Endometrial microvascular endothelial cells (primary cell): ENCODE measurements at regions not wholly inside any gene's neighbourhood (a gene's known extent, or its start where the extent isn't known, plus 50 kb on each side); places are given as distances from the start of the nearest gene placed in this dataset.

Experiments
- in situ Hi-C: cut with HindIII; loops from 2 replicates; pipeline ENCODE4 v1.10.0; 2017; ENCODE audit warnings: low sequenced_read_pairs, low pct_unique_long_range_greater_than_20kb; ENCODE audit errors: inconsistent ontology term

DNA sequence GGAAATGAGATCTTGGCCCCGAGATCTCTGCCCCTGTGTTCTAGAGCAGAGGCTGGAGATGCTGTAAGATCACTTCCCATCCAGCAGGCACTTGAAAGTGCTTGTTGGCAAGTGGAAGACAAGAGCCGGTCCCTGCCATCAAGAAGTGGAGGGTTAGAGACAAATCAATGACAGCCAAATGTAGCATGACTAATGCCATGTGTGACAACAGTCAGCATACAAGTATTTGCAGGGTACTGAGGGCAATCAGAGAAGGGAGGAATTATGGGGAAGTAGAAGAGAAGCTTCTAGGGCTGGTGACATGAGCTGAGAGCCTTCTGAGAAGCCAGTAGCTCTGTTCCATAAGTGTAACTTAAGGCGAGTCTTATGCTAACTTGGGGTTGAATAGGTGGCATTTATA is 58.6 kb downstream of the TMEM17 start:
- in situ Hi-C loops, result no loop called here

DNA sequence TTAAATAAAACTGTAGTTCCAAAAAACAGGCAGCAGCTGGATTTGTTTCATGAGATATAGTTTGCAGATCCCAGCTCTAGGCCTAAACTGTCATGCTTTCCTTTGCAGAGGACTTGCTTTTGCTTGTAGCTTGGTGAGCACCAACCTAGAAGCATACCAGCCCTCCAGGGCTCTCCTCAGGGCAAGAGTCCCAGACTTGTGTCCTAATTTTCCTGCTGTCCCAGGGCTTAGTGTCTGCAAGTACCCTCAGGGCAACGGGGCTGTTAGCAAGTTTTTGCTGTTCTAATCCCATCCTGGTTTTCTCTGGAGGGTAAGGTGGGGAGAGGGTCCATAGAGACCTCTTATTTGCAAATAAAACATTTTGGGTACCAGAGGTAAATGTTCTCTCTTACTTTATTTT is 59.5 kb downstream of the TMEM17 start:
- in situ Hi-C loops, result no loop called here

DNA sequence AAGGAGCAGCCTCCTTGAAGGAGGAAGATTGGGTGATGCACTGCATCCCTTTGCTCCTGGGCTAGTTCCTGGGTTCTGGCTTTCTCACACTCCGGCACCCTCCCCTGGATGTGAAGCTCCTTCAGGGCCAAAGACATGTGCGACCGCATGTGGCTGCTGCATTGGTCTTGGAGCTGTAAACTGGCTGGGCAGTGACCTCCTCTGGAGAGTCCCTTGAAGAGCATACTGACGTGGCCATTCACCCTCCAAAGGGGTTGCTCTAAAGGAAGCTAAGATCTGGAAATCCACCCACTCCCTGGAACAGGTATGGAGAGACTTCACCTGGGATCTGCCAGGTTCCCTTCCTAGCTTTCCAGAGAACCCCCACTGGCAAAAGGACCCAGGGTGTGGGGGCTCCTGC is 62.1 kb downstream of the TMEM17 start:
- in situ Hi-C loops, result no loop called here

DNA sequence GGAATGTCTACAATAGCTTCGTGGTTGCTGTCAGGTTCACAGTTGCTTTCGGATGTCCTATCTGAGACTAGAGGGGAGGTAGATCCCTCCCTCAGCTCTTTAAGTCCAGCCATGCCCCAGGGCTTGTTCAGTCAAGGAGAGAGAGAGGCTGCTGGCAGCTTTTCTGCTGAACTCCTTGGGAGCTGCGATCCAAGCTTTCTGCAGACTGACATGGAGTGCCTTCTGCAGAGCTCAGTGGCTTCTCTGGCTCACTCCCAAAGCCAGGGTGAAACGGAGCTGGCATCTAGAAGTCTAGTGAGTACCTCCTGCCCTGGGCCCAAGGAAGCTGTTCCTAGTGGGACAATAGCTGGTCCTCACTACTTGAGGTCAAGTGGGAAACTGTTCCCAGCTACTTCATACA is 62.5 kb downstream of the TMEM17 start:
- in situ Hi-C loops, result no loop called here

DNA sequence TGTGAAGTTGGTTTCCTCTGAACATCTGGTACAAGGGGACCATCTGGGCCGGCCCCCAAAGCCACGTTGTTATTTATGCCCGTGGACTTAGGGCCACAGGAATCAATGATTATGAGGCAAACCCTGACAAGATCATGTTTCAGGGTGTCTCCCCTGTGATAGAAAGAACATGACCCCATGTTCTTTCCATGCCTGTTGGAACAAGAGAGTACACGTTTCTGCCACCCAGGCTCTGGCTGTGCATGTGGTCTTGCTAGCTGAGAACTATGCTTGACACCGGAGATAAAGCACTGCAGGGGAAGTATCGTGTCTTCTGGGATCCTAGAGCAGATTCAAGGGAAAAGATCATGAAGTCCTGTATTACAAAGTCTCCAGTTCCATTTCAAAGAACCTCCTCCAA is 64.2 kb downstream of the TMEM17 start:
- in situ Hi-C loops, result no loop called here

DNA sequence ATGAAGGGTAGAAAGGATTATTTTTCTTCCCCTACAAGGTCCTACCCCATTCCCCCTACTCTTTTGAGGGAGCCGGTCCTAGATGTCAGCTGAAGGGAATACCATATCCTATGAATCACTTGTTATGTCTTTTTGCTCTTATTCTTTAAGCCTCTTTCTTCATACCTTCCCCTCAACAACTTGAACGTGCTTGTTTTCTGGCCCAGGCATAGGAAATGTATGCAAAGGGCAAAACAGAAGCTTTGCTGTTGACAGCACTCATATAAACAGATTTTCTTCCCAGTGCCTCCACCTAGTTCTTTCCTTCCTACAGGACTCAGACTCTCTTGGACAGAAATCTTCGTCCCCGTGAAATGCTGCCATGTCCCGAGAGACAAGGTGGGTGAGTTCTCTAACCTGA is 64.6 kb downstream of the TMEM17 start:
- in situ Hi-C loops, result no loop called here

DNA sequence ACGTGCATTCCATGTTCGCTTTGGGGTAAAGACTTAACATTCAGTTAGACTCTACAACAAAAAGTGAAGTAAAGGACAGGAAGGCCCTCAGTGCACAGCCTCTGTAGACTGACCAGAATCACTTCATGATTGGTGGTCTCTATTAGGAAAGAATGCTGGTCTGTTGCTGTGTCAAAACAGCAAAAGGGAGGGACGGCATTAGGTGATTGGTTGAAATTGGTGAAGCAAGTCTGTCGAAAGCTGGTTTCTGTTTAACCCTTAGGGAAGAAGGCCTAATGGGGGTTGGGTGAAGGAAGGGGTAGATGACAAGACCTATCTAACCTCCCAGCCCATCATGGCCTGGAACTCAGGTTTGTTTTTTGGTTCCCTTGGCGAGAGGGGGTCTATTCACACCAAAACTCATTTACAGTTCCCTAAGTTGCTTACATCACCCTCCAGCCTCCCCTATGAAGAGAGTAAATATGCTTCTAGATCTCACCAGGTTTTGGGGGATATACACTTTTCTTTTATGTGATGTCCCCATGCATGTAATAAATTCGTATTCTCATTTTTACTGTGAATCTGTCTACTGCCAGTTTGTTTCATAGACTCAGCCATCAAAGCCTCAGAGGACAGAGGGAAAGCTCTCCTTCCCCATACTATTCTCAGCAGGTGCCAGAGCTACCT is 65.6 kb downstream of the TMEM17 start:
- in situ Hi-C loops, result no loop called here

DNA sequence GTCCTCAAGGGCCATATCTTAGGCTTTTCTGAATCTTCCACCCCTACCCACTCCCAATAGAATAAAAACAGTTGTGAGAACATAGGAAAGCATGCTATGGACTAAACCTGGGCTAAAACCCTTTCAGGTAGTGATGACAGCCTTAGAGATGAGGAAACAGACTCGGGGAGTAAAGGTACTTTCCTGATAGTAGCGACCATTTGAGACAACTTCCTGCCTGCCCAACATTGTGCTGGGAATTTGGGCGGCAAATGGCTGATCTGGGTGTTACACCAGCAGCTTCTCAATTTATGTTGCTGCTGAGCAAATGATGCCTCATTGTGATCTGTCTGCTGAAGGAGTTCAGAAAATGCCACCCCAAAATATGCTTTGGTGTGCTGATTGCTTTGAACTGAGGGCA is 66.6 kb downstream of the TMEM17 start:
- in situ Hi-C loops, result no loop called here

DNA sequence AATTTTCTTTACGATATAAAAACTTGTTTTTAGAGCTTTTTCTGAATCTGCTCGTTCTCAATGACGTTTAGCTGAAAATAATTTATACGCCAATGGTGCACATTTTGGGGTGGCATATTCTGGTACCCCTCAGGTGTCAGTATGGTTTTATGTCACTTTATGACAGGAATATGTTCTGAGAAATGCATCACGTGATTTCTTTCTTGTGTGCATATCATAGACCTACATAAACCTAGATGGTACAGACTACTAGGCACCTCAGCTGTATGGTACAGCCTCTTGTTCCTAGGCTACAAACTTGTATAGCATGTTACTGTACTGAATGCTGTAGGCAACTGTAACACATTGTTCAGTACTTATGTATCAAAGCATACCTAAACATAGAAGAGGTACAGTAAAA is 68.2 kb downstream of the TMEM17 start:
- in situ Hi-C loops, result no loop called here

DNA sequence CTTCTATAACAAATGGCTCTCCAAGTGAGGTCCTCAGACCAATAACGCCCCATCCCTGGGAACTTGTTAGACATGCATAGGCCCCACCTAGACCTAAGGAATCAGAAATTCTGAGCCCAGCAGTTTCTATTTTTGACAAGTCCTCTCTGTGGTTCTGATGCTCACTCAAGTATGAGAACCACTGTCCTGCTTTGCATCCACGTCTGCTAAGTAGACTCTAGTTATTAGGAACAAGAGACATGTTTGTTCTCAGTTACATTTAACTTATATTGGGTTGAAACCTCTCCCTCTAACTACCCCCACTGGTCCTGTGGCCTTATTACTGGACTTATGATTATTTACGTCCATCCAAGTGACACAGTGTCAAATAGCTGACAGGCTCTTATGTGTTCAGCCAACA is 70.3 kb downstream of the TMEM17 start:
- in situ Hi-C loops, result no loop called here

DNA sequence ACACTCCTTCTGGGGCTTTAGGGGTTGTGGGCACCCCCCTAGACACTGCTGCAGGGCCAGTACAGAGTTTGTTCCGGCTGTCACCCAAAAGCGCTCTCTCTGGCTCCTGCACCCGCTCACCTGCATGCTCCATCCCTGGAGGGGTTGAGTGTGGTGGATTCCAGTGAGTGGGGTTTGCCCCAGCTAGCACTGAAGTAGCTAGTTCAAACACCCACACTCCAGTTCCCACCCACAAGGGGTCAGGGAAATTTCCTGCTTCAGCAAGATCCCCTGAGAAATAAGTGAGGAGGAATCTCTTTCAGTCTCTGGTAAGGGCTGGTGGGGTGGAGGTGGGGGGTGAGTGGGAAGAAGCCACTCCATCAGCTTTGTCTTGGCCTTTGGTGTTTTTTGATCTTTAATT is 73.6 kb downstream of the TMEM17 start:
- in situ Hi-C loops, result no loop called here

DNA sequence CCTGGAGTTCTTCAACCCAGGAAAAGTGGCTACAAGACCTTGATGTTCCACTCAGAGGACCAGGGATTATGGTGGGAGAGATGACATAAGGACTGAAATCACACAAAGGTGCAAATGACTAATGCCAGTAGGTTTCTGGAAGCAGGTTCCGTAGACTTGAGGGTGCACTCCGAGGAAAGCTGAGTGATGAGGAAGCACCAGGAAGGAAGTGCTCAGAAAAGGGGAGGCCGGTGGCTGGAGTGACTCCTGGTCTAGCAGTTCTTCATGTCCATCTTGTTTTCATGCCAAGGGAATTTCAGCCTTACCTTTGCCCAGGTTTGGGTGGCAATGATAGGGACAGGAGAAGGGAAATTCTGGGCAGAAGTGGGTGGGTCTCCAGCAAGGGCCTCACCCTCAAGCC is 74.5 kb downstream of the TMEM17 start:
- in situ Hi-C loops, result no loop called here

DNA sequence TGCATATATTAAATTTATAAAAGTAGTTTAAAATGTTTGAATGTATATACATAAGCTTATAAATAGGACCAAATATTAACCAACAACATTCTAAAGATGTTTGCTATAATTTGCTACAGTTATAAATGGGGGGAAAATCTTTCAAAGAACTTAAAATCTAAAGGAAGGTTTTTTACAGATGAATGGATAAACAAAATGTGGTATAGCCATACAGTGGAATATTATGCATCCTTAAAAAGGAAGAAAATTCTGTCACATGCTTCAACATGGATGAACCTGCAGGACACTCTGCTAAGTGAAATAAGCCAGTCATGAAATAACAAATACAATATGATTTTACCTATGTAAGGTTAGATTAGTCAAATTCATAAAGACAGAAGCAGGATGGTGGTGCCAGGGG is 75.8 kb downstream of the TMEM17 start:
- in situ Hi-C loops, result no loop called here

DNA sequence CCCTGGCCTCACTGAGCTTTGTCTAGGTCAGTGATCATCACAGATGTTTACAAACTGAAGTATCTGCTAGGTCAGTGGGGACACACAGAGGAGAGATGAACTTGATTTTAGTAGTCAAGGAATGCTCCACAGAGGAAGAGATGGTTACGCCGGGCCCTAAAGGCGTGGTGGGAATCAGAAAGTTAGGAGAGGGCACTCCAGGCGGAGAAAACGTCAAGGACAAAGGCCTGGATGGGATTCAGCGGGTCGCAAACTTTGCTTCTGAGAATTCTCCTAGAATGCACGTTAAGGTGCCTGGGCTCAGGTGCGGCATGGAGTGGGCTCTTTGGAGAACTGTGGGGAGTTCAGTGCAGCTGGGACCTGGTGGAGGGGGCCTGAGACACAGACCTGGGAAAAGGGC is 78.8 kb downstream of the TMEM17 start:
- in situ Hi-C loops, result no loop called here

DNA sequence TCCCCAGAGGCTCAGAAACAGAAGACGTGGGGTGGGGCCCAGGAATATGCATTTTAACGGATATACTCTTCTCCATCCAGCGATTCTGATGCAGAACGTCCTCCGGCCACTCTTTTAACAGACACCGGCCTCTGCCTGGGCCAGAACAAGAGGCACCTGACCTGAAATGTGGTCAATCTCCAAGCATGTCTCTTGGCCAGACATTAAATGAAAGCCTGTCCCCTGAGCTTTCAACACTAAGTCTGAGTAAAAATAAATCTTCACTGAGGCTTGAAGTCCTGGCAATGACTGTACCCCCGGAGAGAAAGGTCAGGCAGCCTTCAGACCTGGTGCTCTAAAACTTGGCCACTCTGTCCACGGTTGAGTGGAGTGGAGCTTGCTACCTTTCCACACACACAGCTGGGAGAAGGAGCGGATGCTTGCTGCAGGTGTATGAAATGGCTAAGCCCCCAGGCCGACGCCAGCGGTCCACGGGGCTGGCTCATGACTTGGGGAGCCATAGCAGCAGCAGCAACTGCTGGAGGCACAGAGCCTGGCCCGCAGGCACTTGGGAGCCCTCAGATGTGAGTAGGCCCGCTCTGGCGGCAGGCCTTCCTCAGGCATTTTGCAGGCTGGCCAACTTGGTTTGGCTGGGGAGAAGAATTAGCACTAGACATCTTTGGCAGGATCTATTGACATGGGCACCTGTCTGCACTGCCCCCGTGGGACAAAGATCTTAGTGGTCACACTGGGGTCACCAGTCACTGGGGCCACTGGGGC is 79.7 kb downstream of the TMEM17 start:
- in situ Hi-C loops, result no loop called here

DNA sequence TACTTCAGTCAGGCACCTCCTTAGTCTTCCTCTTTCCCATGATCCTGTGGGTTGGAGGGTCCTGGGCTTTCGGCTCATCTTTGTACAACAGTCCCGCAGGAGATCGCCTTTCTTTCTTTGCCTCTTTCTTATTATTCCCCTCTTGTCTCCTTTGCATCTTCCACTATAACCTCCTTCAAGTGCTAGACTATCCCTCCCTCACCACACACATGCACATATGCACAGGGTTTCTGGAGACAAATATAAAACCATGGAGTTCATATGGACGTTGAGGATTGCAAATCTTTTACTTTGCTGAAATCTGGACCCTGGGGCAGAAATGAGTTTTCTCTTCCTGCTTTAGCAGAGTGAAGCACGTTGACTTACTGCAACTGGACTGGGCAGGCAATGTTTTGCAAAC is 80.3 kb downstream of the TMEM17 start:
- in situ Hi-C loops, result no loop called here

DNA sequence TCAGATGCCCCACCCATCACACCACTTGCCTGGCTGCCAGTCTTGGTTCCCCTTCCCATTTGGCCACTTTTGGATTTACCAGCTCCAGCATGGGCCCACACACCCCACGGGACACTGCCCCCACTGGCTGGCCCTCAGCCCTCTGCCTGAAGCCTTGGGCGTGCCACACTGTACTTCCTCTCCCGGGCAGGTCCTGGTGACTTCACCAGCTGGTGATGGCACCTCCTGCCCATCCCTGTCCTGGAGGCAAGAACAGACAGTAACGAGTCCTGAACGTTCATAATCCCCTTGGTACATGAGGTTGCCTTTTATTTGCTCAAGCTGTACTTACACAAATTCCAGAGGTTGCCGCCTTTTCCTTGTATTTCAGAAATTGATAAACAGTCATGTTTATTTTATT is 81.1 kb downstream of the TMEM17 start:
- in situ Hi-C loops, result no loop called here

DNA sequence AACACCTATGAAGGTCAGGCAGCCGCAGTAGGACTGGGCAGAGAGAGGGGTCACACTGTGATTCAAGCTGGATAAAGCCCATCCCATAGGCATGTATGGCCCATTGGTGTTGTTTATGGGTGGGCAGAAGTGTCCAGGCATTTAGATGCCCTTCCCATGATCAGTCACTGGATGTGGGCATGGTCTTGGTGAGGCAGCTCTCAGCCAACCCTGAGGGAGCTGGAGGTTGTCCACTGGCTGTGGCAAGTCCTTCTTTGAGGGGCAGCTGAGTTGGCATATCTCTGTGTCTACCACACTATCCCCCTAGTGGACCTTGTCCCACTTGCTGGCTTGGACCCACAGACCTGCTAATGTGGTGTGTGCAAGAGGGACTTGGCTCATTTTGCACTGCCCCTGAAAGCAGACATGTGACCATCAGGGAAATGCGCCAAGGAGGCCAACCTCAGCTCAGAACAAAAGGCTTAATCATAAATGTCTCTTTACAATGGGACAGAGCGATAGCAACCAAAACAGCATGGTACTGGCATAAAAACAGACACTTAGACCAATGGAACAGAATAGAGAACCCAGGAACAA is 82.0 kb downstream of the TMEM17 start:
- in situ Hi-C loops, result no loop called here

DNA sequence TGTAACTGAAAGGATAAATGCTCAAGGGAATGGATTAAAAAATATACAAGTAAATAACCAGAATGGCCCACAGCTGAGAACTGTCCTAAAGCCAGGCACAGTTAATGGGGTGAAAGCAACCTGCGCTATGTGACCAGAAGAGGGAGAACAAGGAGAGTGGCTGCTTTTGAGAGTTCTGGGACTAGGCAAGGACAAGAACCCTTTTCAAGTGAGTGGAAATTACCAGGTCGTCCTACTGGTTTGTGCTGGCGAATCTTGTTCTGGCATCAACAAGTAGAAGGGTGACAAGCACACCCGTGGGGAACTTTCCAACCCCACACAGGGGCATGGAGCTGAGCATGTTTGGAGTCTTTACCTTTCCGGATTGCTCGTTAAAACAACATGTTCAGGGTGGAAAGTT is 82.8 kb downstream of the TMEM17 start:
- in situ Hi-C loops, result no loop called here

DNA sequence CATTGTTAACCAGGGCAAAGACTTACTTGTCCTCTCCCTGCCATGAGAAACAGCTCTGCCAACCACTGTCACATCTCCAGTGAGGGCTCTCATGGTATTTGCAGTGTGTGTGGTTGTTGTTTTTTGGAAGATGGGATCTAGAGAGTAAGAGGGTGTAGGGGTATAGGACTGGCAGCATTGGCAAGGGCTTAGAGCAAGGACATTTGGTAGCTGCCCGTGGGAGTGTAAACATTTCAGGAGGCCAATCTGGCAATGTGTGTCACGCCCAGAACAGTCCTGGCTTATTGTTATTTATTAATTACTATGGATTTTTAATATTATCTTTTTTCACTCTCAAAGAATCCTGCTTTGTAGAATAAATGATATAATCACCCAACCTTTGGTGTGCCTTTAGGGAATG is 90.5 kb downstream of the TMEM17 start:
- in situ Hi-C loops, result loop anchor here (10.0 kb wide), 1 partner anchor 421 kb away; no protein-coding TSS in a partner anchor
